ENCODE measurements at regions not wholly inside any gene's neighbourhood (a gene's known extent, or its start where the extent isn't known, plus 50 kb on each side); places are given as distances from the start of the nearest gene placed in this dataset.

DNA sequence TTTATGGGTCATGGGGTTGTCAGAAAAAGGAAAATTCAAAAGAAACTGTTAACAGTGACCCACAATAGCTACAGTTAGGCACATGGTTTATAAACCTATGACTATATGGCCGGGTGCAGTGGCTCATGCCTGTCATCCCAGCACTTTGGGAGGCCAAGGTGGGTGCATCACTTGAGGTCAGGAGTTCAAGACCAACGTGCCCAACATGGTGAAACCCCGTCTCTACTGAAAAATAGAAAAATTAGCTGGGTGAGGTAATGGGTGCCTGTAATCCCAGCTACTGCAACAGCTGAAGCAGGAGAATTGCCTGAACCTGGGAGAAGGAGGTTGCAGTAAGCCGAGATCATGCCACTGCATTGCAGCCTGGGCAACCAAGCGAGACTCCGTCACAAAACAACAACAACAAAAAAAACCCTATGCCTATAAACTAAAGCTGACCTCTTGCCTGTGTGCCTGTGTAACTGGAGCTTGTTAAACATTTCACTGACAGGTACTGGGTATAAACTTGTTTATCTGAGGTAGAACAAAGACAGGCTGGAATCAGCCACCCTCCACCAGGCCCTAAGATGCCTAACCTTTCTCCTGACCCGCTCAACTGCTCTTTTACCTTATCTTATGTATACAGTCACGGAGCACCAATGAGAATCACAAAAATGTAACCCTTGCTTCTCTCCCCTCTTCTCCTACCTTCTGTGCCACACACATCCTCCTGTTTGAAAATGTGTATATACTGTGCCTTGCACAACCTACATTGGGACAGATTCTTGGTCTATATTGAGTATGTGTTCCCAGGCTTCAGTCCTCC lies 62.9 kb upstream of the ATF7IP2 start:
- TF ChIP-seq CTCF (conservative IDR thresholded peaks at IDR 0.05; ENCODE audit: low read depth, low read length) (no peak), EZH2 (IDR thresholded peaks at IDR 0.05; ENCODE audit: borderline replicate concordance, low read depth, low read length, poor library complexity, severe bottlenecking) (no peak)

Data from A673 (cell line).